ENCODE measurements at regions not wholly inside any gene's neighbourhood (a gene's known extent, or its start where the extent isn't known, plus 50 kb on each side); places are given as distances from the start of the nearest gene placed in this dataset.

DNA sequence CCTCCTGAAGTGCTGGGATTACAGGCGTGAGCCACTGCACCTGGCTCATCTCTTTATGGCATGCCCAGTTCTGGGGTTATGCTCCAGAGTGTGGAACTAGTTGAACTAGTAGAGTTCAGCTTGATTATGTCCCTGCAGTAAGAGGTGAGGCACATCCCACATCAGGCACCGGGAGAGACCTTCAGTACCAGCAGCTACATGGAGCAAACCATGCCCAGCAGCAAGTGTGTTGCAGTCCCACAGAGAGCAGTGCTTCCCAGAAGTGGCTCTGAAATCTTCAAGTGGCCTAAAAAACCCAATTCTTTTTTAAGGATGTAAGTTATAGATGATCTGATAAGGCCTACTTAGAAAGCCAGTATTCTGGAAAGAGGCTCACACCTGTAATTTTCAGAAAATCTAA, 331.9 kb upstream of the PRKCQ start:
- TF ChIP-seq, protein P1, sequence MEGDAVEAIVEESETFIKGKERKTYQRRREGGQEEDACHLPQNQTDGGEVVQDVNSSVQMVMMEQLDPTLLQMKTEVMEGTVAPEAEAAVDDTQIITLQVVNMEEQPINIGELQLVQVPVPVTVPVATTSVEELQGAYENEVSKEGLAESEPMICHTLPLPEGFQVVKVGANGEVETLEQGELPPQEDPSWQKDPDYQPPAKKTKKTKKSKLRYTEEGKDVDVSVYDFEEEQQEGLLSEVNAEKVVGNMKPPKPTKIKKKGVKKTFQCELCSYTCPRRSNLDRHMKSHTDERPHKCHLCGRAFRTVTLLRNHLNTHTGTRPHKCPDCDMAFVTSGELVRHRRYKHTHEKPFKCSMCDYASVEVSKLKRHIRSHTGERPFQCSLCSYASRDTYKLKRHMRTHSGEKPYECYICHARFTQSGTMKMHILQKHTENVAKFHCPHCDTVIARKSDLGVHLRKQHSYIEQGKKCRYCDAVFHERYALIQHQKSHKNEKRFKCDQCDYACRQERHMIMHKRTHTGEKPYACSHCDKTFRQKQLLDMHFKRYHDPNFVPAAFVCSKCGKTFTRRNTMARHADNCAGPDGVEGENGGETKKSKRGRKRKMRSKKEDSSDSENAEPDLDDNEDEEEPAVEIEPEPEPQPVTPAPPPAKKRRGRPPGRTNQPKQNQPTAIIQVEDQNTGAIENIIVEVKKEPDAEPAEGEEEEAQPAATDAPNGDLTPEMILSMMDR (IDR thresholded peaks at IDR 0.05) = no peak
- no peak for TF ChIP-seq ZFX (IDR thresholded peaks at IDR 0.05; ENCODE audit: borderline replicate concordance)
